Keratinocyte (primary cell): ENCODE measurements at regions not wholly inside any gene's neighbourhood (a gene's known extent, or its start where the extent isn't known, plus 50 kb on each side); places are given as distances from the start of the nearest gene placed in this dataset.

Experiments
- EZH2 ChIP-seq: IDR thresholded peaks from one replicate; pipeline ENCODE4 v1.6.1; 2012; ENCODE audit warnings: inconsistent platforms, mild to moderate bottlenecking, low read length, moderate library complexity
- TF ChIP-seq, protein P1 (sequence below), 3 experiments: IDR thresholded peaks in 1 of 3; conservative IDR thresholded peaks in 1 of 3; optimal IDR thresholded peaks in 1 of 3; 2 replicates in 2 of 3; 3 replicates in 1 of 3; pipeline versions ENCODE3 to v1.5.1; 2011; ENCODE audit warnings: low read length in 3 of 3, mild to moderate bottlenecking in 3 of 3, moderate library complexity in 2 of 3, control low read depth in 1 of 3, inconsistent platforms in 1 of 3; ENCODE audit not compliant: insufficient read depth in 2 of 3; ENCODE audit errors: extremely low read depth in 1 of 3

DNA sequence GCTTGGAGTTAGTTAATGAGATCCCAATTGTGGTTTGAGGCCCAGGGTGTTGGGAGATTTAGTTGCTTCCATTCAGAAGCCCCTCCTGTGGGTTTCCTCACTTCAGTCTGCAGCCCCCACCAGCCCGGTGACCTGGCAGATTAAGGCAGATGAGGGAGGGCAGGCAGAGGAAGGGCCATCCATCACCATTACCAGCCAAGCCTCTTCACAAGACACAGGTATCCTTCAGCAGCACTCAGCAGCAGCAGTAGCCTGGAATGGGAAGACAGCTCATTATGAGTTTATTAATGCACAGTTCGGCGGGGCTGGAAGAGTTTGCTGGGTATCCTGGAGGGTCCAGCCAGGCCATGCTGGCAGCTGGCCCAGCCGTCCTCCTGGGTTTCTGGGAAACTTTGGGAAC lies 90.0 kb upstream of the GPRC5B start:
- TF ChIP-seq, protein P1, sequence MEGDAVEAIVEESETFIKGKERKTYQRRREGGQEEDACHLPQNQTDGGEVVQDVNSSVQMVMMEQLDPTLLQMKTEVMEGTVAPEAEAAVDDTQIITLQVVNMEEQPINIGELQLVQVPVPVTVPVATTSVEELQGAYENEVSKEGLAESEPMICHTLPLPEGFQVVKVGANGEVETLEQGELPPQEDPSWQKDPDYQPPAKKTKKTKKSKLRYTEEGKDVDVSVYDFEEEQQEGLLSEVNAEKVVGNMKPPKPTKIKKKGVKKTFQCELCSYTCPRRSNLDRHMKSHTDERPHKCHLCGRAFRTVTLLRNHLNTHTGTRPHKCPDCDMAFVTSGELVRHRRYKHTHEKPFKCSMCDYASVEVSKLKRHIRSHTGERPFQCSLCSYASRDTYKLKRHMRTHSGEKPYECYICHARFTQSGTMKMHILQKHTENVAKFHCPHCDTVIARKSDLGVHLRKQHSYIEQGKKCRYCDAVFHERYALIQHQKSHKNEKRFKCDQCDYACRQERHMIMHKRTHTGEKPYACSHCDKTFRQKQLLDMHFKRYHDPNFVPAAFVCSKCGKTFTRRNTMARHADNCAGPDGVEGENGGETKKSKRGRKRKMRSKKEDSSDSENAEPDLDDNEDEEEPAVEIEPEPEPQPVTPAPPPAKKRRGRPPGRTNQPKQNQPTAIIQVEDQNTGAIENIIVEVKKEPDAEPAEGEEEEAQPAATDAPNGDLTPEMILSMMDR (optimal IDR thresholded peaks at IDR 0.05 in 1 of 3, IDR thresholded peaks at IDR 0.05 in 1 of 3, conservative IDR thresholded peaks at IDR 0.05 in 1 of 3; ENCODE audit: extremely low read depth in 1 of 3, insufficient read depth in 2 of 3, low read length in 3 of 3), result no peak
- TF ChIP-seq EZH2, result no peak
